ENCODE measurements at regions not wholly inside any gene's neighbourhood (a gene's known extent, or its start where the extent isn't known, plus 50 kb on each side); places are given as distances from the start of the nearest gene placed in this dataset.

DNA sequence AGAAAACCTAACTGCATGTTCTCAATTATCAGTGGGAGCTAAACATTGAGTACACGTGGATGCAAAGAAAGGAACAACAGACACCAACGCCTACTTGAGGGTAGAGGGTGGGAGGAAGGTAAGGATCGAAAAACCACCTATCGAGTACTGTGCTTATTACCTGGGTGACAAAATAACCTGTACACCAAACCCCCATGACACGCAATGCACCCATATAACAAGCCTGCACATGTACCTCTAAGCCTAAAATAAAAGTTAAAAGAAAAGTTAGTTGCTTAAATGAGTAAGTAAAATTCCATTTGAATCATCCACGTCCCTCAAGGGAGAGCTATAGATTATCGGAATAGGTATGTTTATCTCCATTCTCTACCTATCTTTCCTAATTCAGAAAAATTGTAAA is 210.2 kb upstream of the ADCY2 start:
- TF ChIP-seq, protein P1, sequence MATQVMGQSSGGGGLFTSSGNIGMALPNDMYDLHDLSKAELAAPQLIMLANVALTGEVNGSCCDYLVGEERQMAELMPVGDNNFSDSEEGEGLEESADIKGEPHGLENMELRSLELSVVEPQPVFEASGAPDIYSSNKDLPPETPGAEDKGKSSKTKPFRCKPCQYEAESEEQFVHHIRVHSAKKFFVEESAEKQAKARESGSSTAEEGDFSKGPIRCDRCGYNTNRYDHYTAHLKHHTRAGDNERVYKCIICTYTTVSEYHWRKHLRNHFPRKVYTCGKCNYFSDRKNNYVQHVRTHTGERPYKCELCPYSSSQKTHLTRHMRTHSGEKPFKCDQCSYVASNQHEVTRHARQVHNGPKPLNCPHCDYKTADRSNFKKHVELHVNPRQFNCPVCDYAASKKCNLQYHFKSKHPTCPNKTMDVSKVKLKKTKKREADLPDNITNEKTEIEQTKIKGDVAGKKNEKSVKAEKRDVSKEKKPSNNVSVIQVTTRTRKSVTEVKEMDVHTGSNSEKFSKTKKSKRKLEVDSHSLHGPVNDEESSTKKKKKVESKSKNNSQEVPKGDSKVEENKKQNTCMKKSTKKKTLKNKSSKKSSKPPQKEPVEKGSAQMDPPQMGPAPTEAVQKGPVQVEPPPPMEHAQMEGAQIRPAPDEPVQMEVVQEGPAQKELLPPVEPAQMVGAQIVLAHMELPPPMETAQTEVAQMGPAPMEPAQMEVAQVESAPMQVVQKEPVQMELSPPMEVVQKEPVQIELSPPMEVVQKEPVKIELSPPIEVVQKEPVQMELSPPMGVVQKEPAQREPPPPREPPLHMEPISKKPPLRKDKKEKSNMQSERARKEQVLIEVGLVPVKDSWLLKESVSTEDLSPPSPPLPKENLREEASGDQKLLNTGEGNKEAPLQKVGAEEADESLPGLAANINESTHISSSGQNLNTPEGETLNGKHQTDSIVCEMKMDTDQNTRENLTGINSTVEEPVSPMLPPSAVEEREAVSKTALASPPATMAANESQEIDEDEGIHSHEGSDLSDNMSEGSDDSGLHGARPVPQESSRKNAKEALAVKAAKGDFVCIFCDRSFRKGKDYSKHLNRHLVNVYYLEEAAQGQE (IDR thresholded peaks at IDR 0.05; ENCODE audit: insufficient read depth in 1 of 2, low read depth in 2 of 2, low read length in 2 of 2), result no peak
- TF ChIP-seq POLR2AphosphoS5 (IDR thresholded peaks at IDR 0.05; ENCODE audit: low read depth, low read length), result no peak
- TF ChIP-seq FOXP2 (optimal IDR thresholded peaks at IDR 0.05; ENCODE audit: borderline replicate concordance, extremely low read depth, extremely low read length, insufficient read depth), result no peak
- TF ChIP-seq SIN3A (IDR thresholded peaks at IDR 0.05; ENCODE audit: borderline replicate concordance, insufficient read depth, low read length), result no peak
- TF ChIP-seq TAF1 (IDR thresholded peaks at IDR 0.05; ENCODE audit: borderline replicate concordance, insufficient read depth, low read length), result no peak

- TF ChIP-seq TAF1 (IDR thresholded peaks at IDR 0.05; ENCODE audit: borderline replicate concordance, insufficient read depth, low read length) (no peak), SIN3A (IDR thresholded peaks at IDR 0.05; ENCODE audit: borderline replicate concordance, insufficient read depth, low read length) (no peak), FOXP2 (optimal IDR thresholded peaks at IDR 0.05; ENCODE audit: borderline replicate concordance, extremely low read depth, extremely low read length, insufficient read depth) (no peak), POLR2AphosphoS5 (IDR thresholded peaks at IDR 0.05; ENCODE audit: low read depth, low read length) (no peak)
- TF ChIP-seq, protein P1 (IDR thresholded peaks at IDR 0.05; ENCODE audit: insufficient read depth in 1 of 2, low read depth in 2 of 2, low read length in 2 of 2), result no peak
Measured at GRCh38 chr5:7186818-7187217, 209.1 kb upstream of the ADCY2 start.

DNA sequence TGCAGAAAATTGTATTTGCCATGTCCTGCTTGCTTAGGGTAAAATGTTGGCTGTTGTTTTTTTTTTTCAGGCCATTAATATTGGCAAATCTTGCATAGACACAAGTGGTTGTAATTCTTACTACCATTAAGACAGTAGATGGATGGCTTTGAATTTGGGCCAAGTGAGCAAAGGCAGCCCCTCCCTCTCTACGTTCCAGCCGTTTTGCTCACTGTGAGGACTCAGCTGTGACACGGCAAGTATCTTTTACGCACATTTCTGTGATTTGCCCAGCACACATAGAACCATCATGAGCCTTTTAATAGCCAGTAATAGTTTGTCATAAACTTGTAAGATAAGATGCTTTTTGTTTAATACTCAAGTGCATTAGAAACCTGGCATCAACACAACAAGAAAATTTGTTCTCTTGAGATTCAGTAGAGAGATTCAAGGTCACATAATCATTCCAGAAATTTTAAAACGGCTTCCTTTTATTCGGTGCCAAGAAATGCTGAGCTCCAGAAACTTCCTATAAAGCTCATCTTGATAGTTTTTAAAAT is 205.2 kb upstream of the ADCY2 start:
- TF ChIP-seq, protein P1 (IDR thresholded peaks at IDR 0.05; ENCODE audit: insufficient read depth in 1 of 2, low read depth in 2 of 2, low read length in 2 of 2), result no peak
- TF ChIP-seq SIN3A (IDR thresholded peaks at IDR 0.05; ENCODE audit: borderline replicate concordance, insufficient read depth, low read length) (no peak), TAF1 (IDR thresholded peaks at IDR 0.05; ENCODE audit: borderline replicate concordance, insufficient read depth, low read length) (no peak), FOXP2 (optimal IDR thresholded peaks at IDR 0.05; ENCODE audit: borderline replicate concordance, extremely low read depth, extremely low read length, insufficient read depth) (no peak), POLR2AphosphoS5 (IDR thresholded peaks at IDR 0.05; ENCODE audit: low read depth, low read length) (no peak)

DNA sequence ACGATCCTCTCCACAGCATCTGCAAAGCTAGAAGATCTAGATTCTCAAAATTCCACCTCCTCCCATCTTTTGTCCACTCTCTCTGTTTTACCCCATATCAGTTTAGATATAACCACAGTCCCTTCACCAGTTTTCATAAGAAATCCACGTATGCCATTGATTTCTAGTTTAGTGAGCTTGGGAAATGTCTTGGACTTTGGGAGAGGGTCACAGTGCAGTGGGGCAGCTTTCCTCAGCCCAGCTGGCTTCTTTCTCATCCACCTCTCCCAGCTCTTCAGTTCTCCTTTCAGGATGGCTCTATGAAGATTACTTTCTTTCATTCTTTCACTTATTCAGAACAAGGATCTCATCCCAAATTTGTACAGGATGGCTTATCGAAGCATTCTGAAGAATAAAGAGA is 203.9 kb upstream of the ADCY2 start:
- TF ChIP-seq FOXP2 (optimal IDR thresholded peaks at IDR 0.05; ENCODE audit: borderline replicate concordance, extremely low read depth, extremely low read length, insufficient read depth) (no peak), TAF1 (IDR thresholded peaks at IDR 0.05; ENCODE audit: borderline replicate concordance, insufficient read depth, low read length) (no peak), SIN3A (IDR thresholded peaks at IDR 0.05; ENCODE audit: borderline replicate concordance, insufficient read depth, low read length) (no peak), POLR2AphosphoS5 (IDR thresholded peaks at IDR 0.05; ENCODE audit: low read depth, low read length) (no peak)
- TF ChIP-seq, protein P1 (IDR thresholded peaks at IDR 0.05; ENCODE audit: insufficient read depth in 1 of 2, low read depth in 2 of 2, low read length in 2 of 2), result no peak

DNA sequence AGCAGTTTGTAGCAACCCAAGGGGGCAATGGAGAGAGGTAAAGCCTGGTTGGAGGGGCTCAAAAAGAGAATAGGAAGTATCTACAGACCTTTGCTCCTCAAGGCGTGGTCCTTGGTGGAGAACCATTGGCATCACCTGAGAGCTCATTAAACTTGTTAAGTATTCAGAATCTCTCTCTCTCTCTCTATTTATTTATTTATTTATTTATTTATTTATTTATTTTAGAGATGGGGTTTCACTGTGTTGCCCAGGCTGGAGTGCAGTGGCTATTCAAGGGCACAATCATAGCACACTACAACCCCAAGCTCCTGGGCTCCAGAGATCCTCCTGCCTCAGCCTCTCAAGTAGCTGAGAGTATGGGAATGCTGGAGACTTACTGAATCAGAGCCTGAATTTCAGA is 193.1 kb upstream of the ADCY2 start:
- TF ChIP-seq SIN3A (IDR thresholded peaks at IDR 0.05; ENCODE audit: borderline replicate concordance, insufficient read depth, low read length) (no peak), FOXP2 (optimal IDR thresholded peaks at IDR 0.05; ENCODE audit: borderline replicate concordance, extremely low read depth, extremely low read length, insufficient read depth) (no peak), POLR2AphosphoS5 (IDR thresholded peaks at IDR 0.05; ENCODE audit: low read depth, low read length) (no peak)
